ENCODE measurements at regions not wholly inside any gene's neighbourhood (a gene's known extent, or its start where the extent isn't known, plus 50 kb on each side); places are given as distances from the start of the nearest gene placed in this dataset.

- H3K27ac ChIP-seq: no peak overlapping the region
- WGBS, 5 donors: 81 to 94% (median 87%) methylated on average over 2 of the region's 2 CpGs
- no peaks in the 10 kb centered on the region for H3K4me1 ChIP-seq
- DNase-seq: no peak
- TF ChIP-seq POLR2A (IDR thresholded peaks at IDR 0.05) (no peak), CTCF (IDR thresholded peaks at IDR 0.05 in 8 of 11, conservative IDR thresholded peaks at IDR 0.05 in 3 of 11) (no peak), POLR2AphosphoS5 (IDR thresholded peaks at IDR 0.05) (no peak)
- no peaks in the 10 kb centered on the region for H3K27me3 ChIP-seq (replicated peaks in 1 of 7)
- intact Hi-C loops (cut with DNase I; ENCODE audit: low total_unique reads): no loop called here
- H3K36me3 ChIP-seq: no peaks in the 10 kb centered on the region
- H3K9me3 ChIP-seq: peaks cover 0 to 42% (median 29%) of the 10 kb centered on the region in 8 donors
- H3K4me3 ChIP-seq: no peak overlapping the region
These were observed 203.7 kb upstream of the OTX2 start for GRCh38 chr14:57013987-57014386.

- H3K4me1 ChIP-seq: no peaks in the 10 kb centered on the region
- no peak for DNase-seq
- WGBS, 5 donors: 27 to 37% (median 31%) methylated on average over 9 of the region's 9 CpGs
- intact Hi-C loops (cut with DNase I; ENCODE audit: low total_unique reads): no loop called here
- TF ChIP-seq POLR2AphosphoS5 (IDR thresholded peaks at IDR 0.05) (no peak), CTCF (IDR thresholded peaks at IDR 0.05 in 8 of 11, conservative IDR thresholded peaks at IDR 0.05 in 3 of 11) (no peak), POLR2A (IDR thresholded peaks at IDR 0.05) (no peak)
- peaks cover 0 to 37% (median 29%) of the 10 kb centered on the region in 8 donors for H3K9me3 ChIP-seq
- H3K4me3 ChIP-seq: no peak overlapping the region
- no peaks in the 10 kb centered on the region for H3K27me3 ChIP-seq (replicated peaks in 1 of 7)
- H3K36me3 ChIP-seq: no peaks in the 10 kb centered on the region
- no peak overlapping the region for H3K27ac ChIP-seq
These were observed 199.6 kb upstream of the OTX2 start for GRCh38 chr14:57009585-57010515.

GRCh38 chr14:57008534-57008933, 198.3 kb upstream of the OTX2 start:
- H3K27me3 ChIP-seq (replicated peaks in 1 of 7): no peaks in the 10 kb centered on the region
- intact Hi-C loops (cut with DNase I; ENCODE audit: low total_unique reads): no loop called here
- no peak overlapping the region for H3K4me3 ChIP-seq
- TF ChIP-seq POLR2AphosphoS5 (IDR thresholded peaks at IDR 0.05) (no peak), POLR2A (IDR thresholded peaks at IDR 0.05) (no peak)
- WGBS, 5 donors: 53 to 67% (median 57%) methylated on average over 3 of the region's 3 CpGs
- no peaks in the 10 kb centered on the region for H3K36me3 ChIP-seq
- DNase-seq: no peak
- H3K4me1 ChIP-seq: no peaks in the 10 kb centered on the region
- H3K27ac ChIP-seq: no peak overlapping the region
- H3K9me3 ChIP-seq: peaks cover 0 to 24% (median 17%) of the 10 kb centered on the region in 8 donors

GRCh38 chr14:56998728-56999127, 188.4 kb upstream of the OTX2 start:
- intact Hi-C loops (cut with DNase I; ENCODE audit: low total_unique reads): no loop called here
- H3K4me3 ChIP-seq: no peak overlapping the region
- H3K9me3 ChIP-seq: no peaks in the 10 kb centered on the region
- 74 to 94% (median 76%) methylated on average over 1 of the region's 1 CpG for WGBS, 5 donors
- DNase-seq: no peak
- no peaks in the 10 kb centered on the region for H3K4me1 ChIP-seq
- no peaks in the 10 kb centered on the region for H3K36me3 ChIP-seq
- no peak for TF ChIP-seq POLR2A (IDR thresholded peaks at IDR 0.05)
- no peak for TF ChIP-seq POLR2AphosphoS5 (IDR thresholded peaks at IDR 0.05)
- no peak for TF ChIP-seq CTCF (IDR thresholded peaks at IDR 0.05 in 8 of 11, conservative IDR thresholded peaks at IDR 0.05 in 3 of 11)
- no peak overlapping the region for H3K27ac ChIP-seq
- peaks cover 0 to 8% (median 0%) of the 10 kb centered on the region in 7 donors for H3K27me3 ChIP-seq (replicated peaks in 1 of 7)

Measured in spleen (tissue), 11 donors.